Breast epithelium (tissue), 4 donors: ENCODE measurements at regions not wholly inside any gene's neighbourhood (a gene's known extent, or its start where the extent isn't known, plus 50 kb on each side); places are given as distances from the start of the nearest gene placed in this dataset.

Source experiments
- DNase-seq, 2 donors: peaks; one replicate each; pipeline ENCODE4 v3.0.0-alpha.2; 2019; ENCODE audit warnings: low spot score in 2 of 2
- H3K27ac ChIP-seq, 2 donors: fragments of 200-600 bp; sonication (generic) in 1 of 2; one replicate each; pipeline ENCODE4 v1.5.1; 2016 to 2019; ENCODE audit warnings: mild to moderate bottlenecking in 1 of 2
- H3K27me3 ChIP-seq, 2 donors: fragments of 200-600 bp; sonication (generic) in 1 of 2; one replicate each; pipeline versions ENCODE4 v1.5.1 to v1.6.0; 2017 to 2019; ENCODE audit warnings: control low read depth in 1 of 2, mild to moderate bottlenecking in 1 of 2
- H3K36me3 ChIP-seq: fragments of 200-600 bp; one replicate; pipeline ENCODE4 v1.5.1; 2019
- H3K4me1 ChIP-seq, 2 donors: fragments of 200-600 bp; sonication (generic); one replicate each; pipeline ENCODE4 v1.5.1; 2016 to 2019; ENCODE audit warnings: control low read depth in 1 of 2
- H3K4me3 ChIP-seq, 3 donors: fragments of 200-600 bp; sonication (generic); 1 replicate in 2 of 3; 2 replicates in 1 of 3; pipeline ENCODE4 v1.5.1; 2016 to 2019; ENCODE audit warnings: mild to moderate bottlenecking in 3 of 3, moderate library complexity in 2 of 3
- H3K9me3 ChIP-seq, 2 donors: fragments of 200-600 bp; sonication (generic) in 1 of 2; one replicate each; pipeline ENCODE4 v1.5.1; 2016 to 2019; ENCODE audit warnings: control low read depth in 1 of 2
- POLR2A ChIP-seq: fragments of 450-650 bp; IDR thresholded peaks from one replicate; pipeline ENCODE4 v1.6.1; 2016; ENCODE audit warnings: antibody characterized with exemption, mild to moderate bottlenecking, moderate library complexity
- POLR2AphosphoS5 ChIP-seq, 3 donors: sonication (generic); formaldehyde crosslinking; IDR thresholded peaks; one replicate each; pipeline ENCODE4 v1.6.1; 2017; ENCODE audit warnings: antibody characterized with exemption in 3 of 3
- intact Hi-C: fragments of 100-400 bp; cut with DNase I; formaldehyde crosslinking; loops from one replicate; pipeline ENCODE4 v1.15.1; 2023; ENCODE audit warnings: low total_unique reads
- TF ChIP-seq, protein P1 (sequence below), 3 donors: fragments of 450-650 bp; IDR thresholded peaks; one replicate each; pipeline ENCODE4 v1.5.1; 2016 to 2017; ENCODE audit warnings: antibody characterized with exemption in 3 of 3, mild to moderate bottlenecking in 3 of 3, moderate library complexity in 3 of 3

GRCh38 chr4:125689805-125690204 is 375.1 kb downstream of the FAT4 start:
- H3K4me3 ChIP-seq, result no peak overlapping the region
- no peaks in the 10 kb centered on the region for H3K27me3 ChIP-seq
- DNase-seq, result no peak
- no peaks in the 10 kb centered on the region for H3K36me3 ChIP-seq
- no peaks in the 10 kb centered on the region for H3K4me1 ChIP-seq
- intact Hi-C loops, result no loop called here
- no peak overlapping the region for H3K27ac ChIP-seq
- H3K9me3 ChIP-seq, result no peaks in the 10 kb centered on the region
- TF ChIP-seq, protein P1, sequence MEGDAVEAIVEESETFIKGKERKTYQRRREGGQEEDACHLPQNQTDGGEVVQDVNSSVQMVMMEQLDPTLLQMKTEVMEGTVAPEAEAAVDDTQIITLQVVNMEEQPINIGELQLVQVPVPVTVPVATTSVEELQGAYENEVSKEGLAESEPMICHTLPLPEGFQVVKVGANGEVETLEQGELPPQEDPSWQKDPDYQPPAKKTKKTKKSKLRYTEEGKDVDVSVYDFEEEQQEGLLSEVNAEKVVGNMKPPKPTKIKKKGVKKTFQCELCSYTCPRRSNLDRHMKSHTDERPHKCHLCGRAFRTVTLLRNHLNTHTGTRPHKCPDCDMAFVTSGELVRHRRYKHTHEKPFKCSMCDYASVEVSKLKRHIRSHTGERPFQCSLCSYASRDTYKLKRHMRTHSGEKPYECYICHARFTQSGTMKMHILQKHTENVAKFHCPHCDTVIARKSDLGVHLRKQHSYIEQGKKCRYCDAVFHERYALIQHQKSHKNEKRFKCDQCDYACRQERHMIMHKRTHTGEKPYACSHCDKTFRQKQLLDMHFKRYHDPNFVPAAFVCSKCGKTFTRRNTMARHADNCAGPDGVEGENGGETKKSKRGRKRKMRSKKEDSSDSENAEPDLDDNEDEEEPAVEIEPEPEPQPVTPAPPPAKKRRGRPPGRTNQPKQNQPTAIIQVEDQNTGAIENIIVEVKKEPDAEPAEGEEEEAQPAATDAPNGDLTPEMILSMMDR (IDR thresholded peaks at IDR 0.05), result no peak
- TF ChIP-seq POLR2A, result no peak
- no peak for TF ChIP-seq POLR2AphosphoS5 (IDR thresholded peaks at IDR 0.05)

- intact Hi-C loops, result no loop called here
- TF ChIP-seq, protein P1 (IDR thresholded peaks at IDR 0.05), result no peak
- no peak for TF ChIP-seq POLR2A
- TF ChIP-seq POLR2AphosphoS5 (IDR thresholded peaks at IDR 0.05), result no peak
- Histone ChIP-seq H3K27ac (no peak overlapping the region), H3K27me3 (no peaks in the 10 kb centered on the region), H3K4me3 (no peak overlapping the region), H3K4me1 (no peaks in the 10 kb centered on the region), H3K9me3 (peaks cover 0 to 5% of the 10 kb centered on the region in 2 donors), H3K36me3 (no peaks in the 10 kb centered on the region)
- DNase-seq, result no peak
Measured at GRCh38 chr4:125693228-125693627, 378.5 kb downstream of the FAT4 start.

GRCh38 chr4:125702406-125702805 is 387.7 kb downstream of the FAT4 start:
- TF ChIP-seq, protein P1 (IDR thresholded peaks at IDR 0.05), result no peak
- TF ChIP-seq POLR2A, result no peak
- TF ChIP-seq POLR2AphosphoS5 (IDR thresholded peaks at IDR 0.05), result no peak
- Histone ChIP-seq H3K4me1 (no peaks in the 10 kb centered on the region), H3K27ac (no peak overlapping the region), H3K36me3 (no peaks in the 10 kb centered on the region), H3K27me3 (no peaks in the 10 kb centered on the region), H3K4me3 (no peak overlapping the region), H3K9me3 (peaks cover 0 to 5% of the 10 kb centered on the region in 2 donors)
- no peak for DNase-seq
- intact Hi-C loops, result no loop called here

- Histone ChIP-seq H3K4me1 (no peaks in the 10 kb centered on the region), H3K36me3 (no peaks in the 10 kb centered on the region), H3K9me3 (no peaks in the 10 kb centered on the region), H3K4me3 (no peak overlapping the region), H3K27me3 (no peaks in the 10 kb centered on the region), H3K27ac (no peak overlapping the region)
- intact Hi-C loops, result no loop called here
- TF ChIP-seq, protein P1 (IDR thresholded peaks at IDR 0.05), result no peak
- DNase-seq, result no peak
Measured at GRCh38 chr4:125703443-125703842, 388.7 kb downstream of the FAT4 start.

DNA sequence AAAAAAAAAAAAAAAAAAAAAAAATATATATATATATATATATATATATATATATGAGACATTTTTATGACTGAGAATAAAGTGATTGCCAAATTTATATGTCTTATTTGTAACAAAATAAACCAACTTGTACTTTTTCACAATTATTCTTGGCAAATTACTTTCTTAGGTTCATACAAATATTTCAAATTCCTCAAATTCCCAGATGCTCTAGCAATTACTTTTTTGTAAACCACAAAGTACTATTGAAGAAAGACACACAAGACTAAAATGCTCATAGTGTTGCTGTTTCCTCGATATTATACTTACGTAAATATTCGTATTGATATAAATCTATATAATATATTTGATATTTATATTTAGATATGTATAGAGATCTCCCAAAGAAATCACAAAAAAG is 390.0 kb downstream of the FAT4 start:
- intact Hi-C loops, result no loop called here
- H3K9me3 ChIP-seq, result no peaks in the 10 kb centered on the region
- no peak for DNase-seq

More for the DNA sequence above, 390.0 kb downstream of the FAT4 start:
- no peak for TF ChIP-seq POLR2AphosphoS5 (IDR thresholded peaks at IDR 0.05)
- TF ChIP-seq, protein P1 (IDR thresholded peaks at IDR 0.05), result no peak
- TF ChIP-seq POLR2A, result no peak
- Histone ChIP-seq H3K4me3 (no peak overlapping the region), H3K4me1 (no peaks in the 10 kb centered on the region), H3K36me3 (no peaks in the 10 kb centered on the region), H3K27me3 (no peaks in the 10 kb centered on the region), H3K27ac (no peak overlapping the region)
